CD4-positive, alpha-beta T cell treated with Interleukin-12 subunit alpha and Interleukin-12 subunit beta, for 1 hour (primary cell): ENCODE measurements at regions not wholly inside any gene's neighbourhood (a gene's known extent, or its start where the extent isn't known, plus 50 kb on each side); places are given as distances from the start of the nearest gene placed in this dataset.

Experiments
- DNase-seq: peaks from one replicate; pipeline ENCODE4 v3.0.0-alpha.2; 2020

DNA sequence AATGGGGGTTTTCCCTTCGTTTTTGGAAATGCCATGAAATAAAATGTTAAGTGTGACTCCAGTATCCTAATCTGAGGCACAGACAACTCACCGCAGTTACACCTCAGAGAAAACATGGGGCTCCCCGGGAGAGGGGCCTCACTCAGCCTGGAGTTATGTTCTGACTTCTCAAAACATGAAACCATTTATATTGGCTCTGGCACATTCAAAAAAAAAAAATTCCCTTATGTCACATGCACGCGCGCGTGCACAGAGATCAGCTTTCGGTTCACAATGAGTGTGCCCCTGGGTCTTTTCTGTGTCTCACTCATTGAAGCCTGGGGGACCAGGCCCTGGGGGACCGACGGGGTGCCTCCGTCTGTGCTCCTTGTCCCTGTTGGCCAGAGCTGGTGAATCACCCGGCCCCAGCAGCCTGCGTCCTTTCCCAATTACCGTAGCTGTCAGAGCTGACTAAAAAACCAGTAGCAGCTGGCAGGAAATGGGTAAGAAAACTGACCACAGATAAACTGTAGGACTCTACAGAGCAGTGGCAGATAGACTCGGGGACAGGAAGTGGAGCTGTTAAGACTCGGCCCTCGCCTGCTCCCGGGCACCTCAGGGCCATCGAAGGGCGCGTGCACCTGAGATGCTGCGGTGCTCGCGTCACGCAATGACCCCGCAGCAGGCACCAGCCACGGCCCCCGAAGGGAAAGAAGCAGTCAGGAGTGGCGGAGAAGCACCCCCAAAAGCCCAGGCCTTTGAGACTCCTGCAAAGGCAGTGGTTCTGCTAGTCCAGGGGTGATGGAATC, 138.3 kb upstream of the ID2 start:
- DNase-seq, result peak; percentile 56

DNA sequence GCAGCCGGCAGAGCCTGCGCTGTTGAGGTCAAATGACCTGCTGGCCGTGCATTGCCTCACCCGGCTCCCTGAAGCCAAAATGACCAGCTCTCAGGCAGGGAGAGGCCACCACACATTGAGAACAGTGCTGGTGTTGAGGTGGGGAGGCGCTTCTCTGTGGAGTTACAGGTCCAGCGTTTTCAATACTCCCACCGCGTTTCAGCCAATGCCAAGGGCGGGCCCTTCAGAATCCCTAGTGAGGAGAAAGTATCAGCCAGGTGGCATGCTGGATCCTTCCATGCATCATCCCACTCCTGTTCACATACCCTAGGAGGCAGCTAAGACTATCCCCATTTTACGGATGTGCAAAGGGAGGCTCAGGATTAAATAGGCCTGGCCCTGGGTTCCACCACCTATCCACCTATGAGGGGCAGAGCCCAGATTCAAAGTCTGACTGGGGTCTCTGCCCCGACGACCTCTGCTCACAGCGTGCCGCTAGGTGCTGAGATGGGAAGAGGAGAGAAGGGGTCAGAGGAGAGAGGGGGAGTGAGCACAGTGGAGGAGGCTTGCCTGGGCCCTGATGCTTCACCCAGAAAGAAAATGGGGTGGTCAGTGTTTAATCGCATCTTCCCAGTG, 137.6 kb upstream of the ID2 start:
- no peak for DNase-seq

DNA sequence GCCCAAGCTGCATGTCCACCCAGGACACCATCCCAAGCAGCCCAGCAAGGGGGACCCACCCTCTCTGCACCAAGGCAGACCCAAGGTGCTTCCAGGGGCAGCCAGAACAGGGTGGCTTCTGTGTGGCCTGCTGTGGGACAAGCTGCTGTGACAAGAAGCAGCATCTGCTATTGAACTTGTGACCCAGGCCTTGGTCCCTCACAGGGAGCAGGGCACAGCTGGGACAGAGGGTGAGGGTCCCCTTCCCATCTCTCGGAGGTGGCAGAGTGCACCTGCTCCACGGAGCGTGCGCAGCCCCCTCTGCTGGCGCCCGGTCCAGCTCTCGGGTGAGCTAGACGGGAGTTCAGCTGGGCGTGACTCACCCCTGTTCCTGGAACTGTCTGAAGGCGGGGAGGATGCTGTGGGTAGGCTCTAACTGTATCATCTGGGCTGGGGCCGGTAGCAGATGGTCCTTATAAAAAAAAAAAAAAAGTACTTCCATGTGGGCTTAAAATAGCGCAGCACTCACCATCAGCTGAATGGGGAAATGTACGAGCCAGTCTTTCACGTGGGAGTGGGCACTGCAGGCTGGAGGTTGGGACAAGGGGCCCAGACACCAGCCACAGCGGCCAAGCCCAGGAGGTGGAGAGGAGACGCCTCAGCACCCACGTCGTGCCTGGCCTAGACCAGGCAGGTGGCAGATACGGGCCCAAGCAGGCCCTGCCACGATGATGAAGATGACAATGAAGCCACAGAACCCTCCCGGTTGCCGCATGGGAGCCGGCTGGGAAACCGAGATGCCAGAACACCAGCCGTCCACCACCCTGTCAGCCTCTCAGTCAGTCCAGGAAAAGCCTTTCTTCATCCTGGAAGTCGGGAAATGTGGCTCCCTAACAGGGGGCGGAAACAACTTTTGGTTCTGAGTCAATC, 136.8 kb upstream of the ID2 start:
- DNase-seq, result peak; percentile 82

DNA sequence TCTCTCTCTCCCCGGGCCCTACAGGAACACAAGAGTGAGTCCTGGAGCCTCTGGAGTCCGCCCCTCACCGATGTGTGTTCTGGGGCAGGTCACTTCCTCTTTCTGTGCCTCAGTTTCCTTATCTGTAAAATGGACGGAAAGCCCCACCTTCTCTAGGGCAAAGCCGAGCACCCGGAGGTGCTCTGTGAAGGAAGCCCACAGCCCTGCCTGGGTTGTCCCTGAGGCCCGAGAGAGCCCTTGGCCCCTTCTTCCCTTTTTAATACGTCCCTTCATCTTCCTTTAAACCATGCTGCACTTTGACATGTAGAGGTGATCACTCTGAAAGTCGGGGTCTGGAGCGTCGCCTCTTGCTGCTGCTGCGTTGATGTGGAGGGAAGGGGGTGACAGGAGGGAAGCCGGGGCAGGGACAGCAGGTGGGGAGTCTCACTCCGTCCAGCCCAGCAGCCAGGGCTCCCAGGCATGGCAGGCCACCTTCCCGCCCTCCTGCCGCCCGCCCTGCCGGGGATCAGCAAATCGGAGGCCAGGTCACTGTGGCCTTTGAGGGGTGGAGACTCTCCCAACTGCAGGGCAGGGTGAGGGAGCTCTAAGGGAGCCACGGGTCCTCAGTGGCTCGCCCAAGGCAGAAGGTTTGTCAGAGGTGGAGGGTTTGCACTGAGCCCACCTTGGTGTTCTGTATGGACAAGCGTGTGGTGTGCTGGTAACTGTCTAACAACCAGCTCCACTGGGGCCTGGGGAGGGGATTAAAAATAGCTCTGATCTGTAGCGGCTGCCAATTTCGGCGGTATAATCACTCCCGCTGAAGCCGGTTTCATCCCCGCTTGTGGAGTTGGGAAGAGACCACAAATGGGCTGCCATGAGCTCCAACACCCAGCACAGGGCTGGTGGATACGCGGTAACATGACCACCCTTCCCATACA, 135.9 kb upstream of the ID2 start:
- DNase-seq, result no peak

DNA sequence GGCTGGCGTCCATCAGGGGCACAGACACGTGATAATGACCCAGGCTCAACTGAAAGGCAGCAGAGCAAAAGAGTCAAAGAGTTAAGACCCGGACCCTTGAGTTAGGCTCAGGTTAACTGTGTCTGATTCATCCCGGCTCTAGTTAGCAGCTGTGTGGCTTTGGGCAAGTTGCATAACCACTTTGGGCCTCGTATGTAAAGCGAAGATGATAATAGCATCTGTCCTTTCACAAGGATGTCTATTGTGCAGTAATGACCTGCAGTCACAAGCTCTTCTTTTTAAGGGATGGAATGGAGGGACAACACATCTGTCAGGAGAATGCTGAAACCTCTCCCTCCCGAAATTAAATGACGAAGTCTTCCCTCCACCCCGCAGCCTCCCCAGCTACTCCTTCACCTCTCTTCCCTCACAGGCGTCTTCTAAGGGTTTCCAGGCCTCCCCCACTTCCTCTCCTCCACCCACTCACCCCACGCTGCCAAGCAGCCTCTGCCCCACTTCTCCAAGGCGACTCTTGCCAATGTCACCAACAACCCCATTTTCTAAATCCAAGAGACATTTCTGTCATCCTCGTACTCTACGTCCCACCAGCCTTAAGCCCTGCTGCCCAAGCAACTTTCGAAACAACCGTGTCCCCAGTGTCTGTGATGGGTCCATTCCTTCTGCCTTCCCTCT, 135.1 kb upstream of the ID2 start:
- DNase-seq, result no peak

DNA sequence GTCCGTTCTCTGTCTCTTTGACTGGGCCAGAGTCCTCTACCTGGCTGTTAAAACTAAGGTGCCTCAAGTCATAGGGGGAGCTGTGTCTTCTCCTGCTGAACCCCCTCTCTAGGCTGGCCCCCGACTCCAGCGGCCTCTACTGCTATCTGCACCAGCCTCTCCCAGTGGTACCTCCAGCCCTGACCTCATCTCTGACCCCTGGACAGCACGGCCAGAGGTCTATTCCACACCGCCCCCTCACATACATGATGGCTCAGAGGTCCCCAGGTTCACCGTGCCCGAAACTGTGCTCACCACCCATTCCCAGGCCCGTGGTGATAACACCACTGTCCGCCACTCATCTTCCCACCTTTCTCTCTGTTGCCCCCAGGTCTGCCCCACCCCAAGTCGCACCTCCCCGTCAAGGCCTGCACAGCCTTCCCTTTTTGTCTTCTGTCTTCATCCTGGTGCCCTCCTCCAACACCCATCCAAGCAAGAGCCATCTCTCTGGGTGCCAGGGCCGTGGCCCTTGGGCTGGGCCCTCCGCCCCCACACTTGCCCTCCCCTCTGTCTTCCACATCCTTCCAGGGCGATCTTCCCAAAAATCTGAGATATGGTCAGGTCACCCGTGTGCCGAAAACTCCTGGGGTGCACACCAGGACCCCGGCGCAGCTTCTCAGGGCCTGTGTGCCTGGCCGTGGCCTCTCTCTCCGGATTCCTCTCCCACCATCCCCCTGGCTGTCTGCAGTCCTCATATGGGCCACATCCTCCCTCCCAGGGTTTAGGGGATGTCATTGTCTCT, 134.4 kb upstream of the ID2 start:
- no peak for DNase-seq

DNA sequence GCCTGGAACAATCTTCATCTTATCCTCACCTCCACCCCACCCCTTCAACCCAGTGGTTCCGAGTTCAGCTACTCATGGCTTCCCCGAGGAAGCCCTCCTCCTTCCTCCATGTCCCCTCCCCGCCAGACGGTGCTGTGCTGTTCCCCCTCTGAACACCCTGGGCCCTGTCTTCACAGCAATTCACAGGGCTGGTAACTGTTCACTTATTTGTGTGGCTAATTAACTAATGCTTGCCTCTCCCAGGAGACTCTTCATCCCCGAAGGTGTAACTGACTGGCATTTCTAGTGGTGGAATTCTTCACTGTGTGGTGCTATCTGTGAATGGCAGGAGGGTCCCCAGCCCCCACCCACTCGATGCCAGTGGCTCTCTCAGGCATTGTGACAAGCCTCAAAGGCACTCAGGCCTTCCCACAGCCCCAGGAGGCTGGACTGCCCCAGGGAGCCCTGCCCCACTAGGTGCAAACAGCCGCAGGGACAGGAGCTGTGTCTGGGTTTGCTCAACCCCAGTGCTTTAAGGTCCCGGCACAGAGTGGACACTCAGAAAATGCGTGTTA, 133.7 kb upstream of the ID2 start:
- DNase-seq, result no peak

DNA sequence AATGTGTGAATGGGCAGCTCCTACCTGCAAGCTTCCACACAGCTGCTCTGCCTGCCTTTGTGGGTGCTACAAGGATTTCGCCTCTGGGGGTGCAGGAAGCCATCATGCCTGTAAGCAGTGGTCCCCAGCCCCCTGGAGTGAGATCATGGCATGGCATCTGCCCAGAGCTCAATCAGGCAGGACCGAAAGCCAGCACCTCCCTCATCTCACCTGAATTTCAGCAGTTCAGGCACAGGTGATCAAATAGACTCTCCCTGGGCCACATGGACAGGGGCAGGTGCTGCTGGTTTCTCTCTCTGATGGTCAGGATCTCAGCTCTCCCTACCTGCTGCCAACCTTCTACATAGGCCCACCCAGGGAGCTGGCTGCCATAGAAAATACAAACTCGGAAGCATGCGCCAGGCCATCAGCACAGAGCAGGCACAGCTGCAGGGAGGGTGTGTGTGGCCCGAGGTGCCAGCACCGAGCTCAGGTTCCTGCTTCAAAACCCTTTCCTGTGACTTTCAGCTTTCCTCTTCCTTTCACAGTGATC, 133.2 kb upstream of the ID2 start:
- no peak for DNase-seq

DNA sequence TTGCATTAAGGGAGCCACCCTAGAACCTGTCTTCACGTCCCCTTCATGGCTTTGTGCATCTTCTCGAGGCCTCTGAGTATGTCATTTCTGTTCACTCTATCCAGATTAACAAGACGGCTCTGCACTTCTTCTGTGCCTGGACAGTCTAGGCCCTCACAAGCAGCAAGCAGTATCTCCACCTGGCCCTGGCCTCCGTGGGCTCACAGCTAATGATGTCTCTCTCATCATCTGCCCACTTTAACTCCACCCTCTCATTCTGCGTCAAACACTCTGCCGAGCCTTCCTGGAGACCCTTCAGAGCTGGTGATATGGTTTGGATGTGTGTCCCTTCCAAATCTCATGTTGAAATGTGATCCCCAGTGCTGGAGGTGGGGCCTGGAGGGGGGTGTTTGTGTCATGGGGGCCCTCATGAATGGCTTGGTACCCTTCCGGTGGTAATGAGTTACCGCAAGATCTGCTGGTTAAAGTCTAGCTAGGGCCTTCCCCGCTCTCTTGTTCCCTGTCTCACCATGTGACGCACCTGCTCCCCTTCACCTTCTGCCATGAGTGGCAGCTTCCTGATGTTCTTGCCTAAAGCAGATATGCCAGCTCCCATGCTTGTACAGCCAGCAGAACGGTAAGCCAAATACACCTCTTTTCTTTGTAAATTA, 132.5 kb upstream of the ID2 start:
- no peak for DNase-seq

DNA sequence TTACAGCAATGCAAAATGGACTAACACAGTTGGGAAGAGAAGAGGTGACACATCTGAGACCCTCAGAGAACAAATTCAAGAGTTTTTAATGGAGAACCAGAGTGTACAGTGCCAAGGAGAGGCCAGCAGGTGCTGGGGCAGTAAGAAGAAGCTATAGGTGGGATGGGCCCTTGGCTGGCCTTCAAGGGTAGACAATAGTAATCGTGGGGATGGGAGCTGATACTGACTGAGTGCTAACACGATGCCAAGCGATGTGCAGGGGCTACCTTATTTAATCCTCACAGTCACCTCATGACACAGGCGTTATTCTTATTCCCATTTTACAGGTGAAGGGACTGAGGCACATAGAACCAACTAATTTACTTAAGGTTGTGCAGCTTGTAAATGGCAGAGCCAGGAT, 131.9 kb upstream of the ID2 start:
- DNase-seq, result no peak

DNA sequence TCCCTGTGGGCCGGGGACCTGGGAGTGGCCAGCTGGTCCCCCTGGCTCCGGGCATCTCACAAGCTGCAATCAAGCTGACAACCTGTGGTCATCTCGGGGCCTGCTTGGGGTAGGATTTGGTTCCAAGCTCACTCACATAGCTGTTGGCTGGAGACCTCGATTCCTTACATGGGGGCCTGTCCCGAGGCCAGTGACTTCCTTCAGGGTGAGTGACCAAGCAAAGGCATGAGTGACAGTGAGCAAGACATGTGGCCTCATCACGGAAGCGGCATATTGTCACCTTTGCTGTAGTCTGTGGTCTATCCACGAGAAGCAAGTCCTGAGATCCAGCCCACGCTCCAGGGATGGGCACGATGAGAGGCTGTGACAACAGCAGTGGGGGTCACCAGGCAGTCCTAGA, 131.4 kb upstream of the ID2 start:
- DNase-seq, result no peak

DNA sequence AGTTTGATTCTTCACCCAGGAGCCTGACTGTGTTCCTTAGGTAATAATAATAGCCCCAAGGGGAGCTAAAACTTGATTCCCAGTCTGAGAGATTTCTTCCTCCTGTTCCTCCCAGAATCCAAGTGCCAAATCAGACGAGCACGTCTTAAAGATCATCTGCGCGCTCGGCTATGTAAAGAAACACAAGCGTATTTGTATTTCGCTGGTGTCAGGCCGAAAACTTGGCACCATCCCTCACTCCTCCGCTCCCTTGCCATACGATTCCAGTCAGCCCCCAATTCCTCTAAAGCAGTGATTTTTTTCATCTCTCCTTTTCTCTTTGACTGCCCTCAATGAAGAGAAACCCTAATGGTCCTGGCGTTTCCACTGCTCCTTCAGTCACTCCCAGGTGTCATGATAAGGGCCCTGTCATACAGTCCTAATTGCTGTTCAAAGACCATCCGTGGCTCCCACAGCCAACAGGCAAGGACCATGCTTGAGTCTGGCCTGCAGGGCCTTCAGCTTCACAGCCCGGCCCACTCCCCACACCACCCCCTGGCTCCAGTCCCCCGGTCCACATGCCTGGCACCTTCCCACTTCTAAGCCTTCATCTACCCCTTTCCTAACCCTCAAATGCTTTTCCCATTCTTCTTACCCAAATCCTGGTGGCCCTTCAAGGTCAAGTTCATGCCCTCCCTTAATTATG, 130.8 kb upstream of the ID2 start:
- no peak for DNase-seq

DNA sequence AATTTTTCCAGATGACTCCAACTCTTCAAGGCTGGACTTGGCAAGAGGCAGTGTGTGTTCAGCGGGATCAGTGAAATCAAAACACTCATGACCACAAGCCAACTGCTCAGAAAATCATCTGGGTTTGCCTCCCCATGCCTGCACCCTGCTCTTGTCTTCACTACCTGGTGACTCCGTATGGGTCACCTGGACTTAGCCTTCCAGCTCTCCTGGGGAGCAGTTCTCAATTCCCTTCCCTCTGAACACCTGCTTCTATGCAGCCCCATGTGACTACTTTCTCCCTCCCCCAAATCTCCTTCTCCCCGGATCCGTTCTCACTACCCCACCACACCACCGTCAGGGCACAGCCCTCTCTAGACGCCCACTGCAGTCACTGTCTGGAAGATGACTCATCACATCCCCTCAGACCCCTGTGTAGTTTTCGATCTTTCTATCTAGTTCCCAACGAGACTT, 130.2 kb upstream of the ID2 start:
- DNase-seq, result peak; percentile 29

DNA sequence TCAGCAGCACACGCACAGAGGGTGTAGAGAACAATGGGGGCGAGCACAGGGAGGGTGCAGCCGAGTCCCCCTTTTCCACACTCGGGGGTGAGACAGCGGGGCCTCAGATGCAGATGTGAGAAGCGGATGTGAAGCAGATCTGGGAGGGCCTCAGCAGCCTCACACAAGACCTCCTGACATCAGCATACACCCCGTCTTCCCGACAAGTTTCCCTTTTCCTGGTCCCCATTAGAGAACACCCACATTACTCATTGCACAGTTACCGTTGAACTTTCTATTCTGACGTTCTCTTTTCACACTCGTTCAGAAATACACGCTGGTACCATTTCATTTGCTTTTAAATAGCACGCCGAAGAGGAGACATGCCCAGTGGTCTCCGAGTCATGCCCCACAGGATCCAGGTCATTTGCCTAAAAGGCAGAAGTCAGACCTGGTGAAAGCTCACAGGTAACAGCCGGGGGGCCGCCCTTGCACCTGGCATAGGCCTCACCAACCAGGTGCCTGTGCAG, 129.5 kb upstream of the ID2 start:
- no peak for DNase-seq

DNA sequence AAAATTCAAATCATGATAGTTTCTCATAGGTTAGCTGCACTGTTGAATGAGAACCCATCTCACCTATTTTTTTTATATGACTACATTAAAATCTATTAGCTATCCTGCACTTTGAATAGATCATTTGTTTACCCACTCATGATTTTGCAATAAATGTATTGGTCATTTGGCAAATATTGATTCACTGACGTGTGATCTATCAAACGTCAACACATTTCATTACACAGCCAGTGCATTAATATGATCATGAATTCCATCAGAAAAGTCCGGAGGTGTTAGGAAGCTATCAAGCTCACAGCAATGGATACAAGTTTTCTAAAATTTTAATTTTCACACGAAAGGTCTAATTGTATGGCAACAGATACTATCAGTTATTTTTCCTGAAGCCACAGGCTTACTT, 128.2 kb upstream of the ID2 start:
- no peak for DNase-seq

DNA sequence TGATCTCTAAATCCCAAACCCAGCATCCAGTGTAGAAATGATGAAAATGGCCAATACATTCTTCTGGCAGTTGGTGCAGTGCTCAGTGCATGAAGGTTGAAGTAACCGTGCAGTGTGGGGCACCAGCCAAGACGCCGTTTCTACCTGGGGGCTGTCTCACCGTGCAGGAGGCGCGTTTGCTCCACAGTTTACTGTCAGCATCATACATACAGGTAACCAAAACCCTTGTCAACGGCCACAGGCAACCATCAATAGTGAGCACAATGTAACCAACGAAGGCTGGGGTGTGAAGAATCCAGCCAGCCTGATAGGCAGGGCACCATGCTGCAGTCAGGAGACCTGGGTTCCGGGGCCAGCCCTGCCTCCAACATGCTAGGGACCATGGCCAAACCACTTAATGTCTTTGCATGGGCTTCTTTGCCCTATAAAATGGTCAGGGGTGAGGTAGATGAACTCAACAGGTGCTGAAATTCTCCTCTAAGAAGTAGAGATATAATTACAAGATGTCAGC, 127.5 kb upstream of the ID2 start:
- DNase-seq, result no peak

DNA sequence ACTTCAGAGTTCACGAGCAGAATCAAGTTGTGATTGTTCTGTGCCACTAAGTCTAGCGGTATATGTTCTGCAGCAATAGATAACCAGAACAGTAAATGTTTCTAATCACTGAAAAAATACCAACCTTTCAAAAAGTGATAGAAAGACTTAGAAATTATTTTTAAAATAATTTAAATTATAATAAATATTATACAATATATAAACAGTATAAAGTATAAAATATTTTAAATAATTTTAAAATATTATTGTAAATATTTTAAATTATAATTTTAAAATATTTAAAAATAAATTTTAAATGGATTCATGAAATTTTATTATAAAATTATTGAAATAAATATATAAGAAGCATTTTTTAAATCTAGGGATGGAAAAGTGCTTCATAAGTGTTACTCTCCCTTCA, 126.3 kb upstream of the ID2 start:
- no peak for DNase-seq

DNA sequence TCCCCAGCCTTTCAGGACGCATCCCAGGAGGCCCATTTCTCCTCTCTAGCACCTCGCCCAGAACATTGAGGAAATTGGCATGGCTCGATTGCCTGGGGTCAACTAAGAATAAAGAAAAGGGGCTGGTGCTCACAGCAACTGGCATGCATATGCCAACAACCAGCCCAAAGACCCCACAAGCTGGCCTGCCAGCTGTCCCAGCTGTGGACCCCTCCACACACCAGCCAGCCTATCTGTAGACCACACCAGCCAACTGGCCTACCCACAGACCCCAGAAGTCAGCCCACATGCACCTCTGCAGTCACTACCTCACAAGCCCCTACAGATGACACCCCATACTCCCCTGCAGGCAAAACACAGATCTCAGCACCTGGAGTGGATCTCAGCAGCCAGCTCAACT, 123.8 kb upstream of the ID2 start:
- no peak for DNase-seq

DNA sequence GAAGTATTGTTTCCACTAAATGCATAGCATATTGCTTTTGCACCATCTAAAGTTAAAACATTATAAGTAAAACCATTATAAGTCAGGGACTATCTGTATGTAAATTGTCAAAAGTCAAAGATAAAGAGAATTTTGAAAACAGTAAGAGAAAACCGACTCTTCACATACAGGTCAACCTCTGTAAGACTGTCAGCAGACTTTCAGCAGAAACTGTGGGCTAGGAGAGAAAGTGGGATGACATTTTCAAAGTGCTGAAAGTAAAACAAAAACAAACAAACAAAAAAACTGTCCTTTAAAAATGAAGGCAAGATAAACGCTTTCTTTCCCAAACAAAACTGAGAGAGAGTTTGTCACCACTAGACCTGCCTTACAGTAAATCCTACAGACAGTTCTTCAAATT, 122.9 kb upstream of the ID2 start:
- no peak for DNase-seq
